T-helper 1 cell treated with Interleukin-12 subunit alpha and Interleukin-12 subunit beta and Interleukin-4 antibody, amounts not matched to agents 30 μg/mL and 1 μg/mL, for 36 hours (primary cell): ENCODE measurements at regions not wholly inside any gene's neighbourhood (a gene's known extent, or its start where the extent isn't known, plus 50 kb on each side); places are given as distances from the start of the nearest gene placed in this dataset.
"Not testable (repeated sequence)": the region's sequence is repeated elsewhere in the genome, so short reads cannot be mapped to it uniquely, and the experiment has no call there.

Experiments
- H3K27ac Mint-ChIP-seq: one replicate; pipeline ENCODE4 v1.8.0; 2021; ENCODE audit warnings: mild to moderate bottlenecking, mixed read lengths
- H3K27me3 Mint-ChIP-seq: one replicate; pipeline ENCODE4 v1.8.0; 2021; ENCODE audit warnings: low read depth, mixed read lengths
- H3K36me3 Mint-ChIP-seq: one replicate; pipeline ENCODE4 v1.8.0; 2021; ENCODE audit warnings: low read depth, mixed read lengths
- H3K4me1 Mint-ChIP-seq: one replicate; pipeline ENCODE4 v1.8.0; 2021; ENCODE audit warnings: low read depth, mixed read lengths
- H3K4me3 Mint-ChIP-seq: one replicate; pipeline ENCODE4 v1.8.0; 2021; ENCODE audit warnings: mild to moderate bottlenecking, moderate library complexity, mixed read lengths
- H3K9me3 Mint-ChIP-seq: one replicate; pipeline ENCODE4 v1.8.0; 2021; ENCODE audit warnings: mixed read lengths

- not testable (repeated sequence) for H3K4me3 Mint-ChIP-seq, H3K4me1 Mint-ChIP-seq, H3K27ac Mint-ChIP-seq, H3K36me3 Mint-ChIP-seq, H3K27me3 Mint-ChIP-seq
- peaks cover 37% of the 10 kb centered on the region for H3K9me3 Mint-ChIP-seq
Measured at GRCh38 chr15:19888811-19889210, 652.8 kb downstream of the GOLGA6L6 start.

- not testable (repeated sequence) for H3K27ac Mint-ChIP-seq, H3K4me1 Mint-ChIP-seq, H3K4me3 Mint-ChIP-seq, H3K36me3 Mint-ChIP-seq, H3K27me3 Mint-ChIP-seq
- H3K9me3 Mint-ChIP-seq = peaks cover 18% of the 10 kb centered on the region
Measured at GRCh38 chr15:19844061-19844460, 697.5 kb downstream of the GOLGA6L6 start.
